Erythroblast (primary cell): ENCODE measurements at regions not wholly inside any gene's neighbourhood (a gene's known extent, or its start where the extent isn't known, plus 50 kb on each side); places are given as distances from the start of the nearest gene placed in this dataset.

Experiments
- GATA1 ChIP-seq: IDR thresholded peaks from 2 replicates; pipeline ENCODE4 v1.6.1; 2011; ENCODE audit warnings: low read depth, mild to moderate bottlenecking, control low read depth, low read length, moderate library complexity
- POLR2A ChIP-seq: IDR thresholded peaks from 2 replicates; pipeline ENCODE4 v1.6.1; 2011; ENCODE audit warnings: mild to moderate bottlenecking, low read length

GRCh38 chr5:29983528-29984155 lies 1209.8 kb upstream of the CDH6 start:
- TF ChIP-seq POLR2A (no peak), GATA1 (no peak)
